Astrocyte (in vitro differentiated cells and primary cell): ENCODE measurements at regions not wholly inside any gene's neighbourhood (a gene's known extent, or its start where the extent isn't known, plus 50 kb on each side); places are given as distances from the start of the nearest gene placed in this dataset.
"Not testable (repeated sequence)": the region's sequence is repeated elsewhere in the genome, so short reads cannot be mapped to it uniquely, and the experiment has no call there.

Experiments used
- DNase-seq: peaks from one replicate; pipeline ENCODE4 v3.0.0-alpha.2; 2010; ENCODE audit warnings: low read depth
- FAIRE-seq: peaks from 2 replicates; lab custom pipeline; 2011; peaks lifted over from hg19 to GRCh38; lab: Jason Lieb, UNC
- H2AFZ ChIP-seq: 2 replicates; pipeline ENCODE4 v1.6.0; 2012; ENCODE audit warnings: low read depth, low read length, inconsistent platforms
- H3K27ac ChIP-seq: 2 replicates; pipeline ENCODE4 v1.5.1; 2011; ENCODE audit warnings: low read depth, low read length, inconsistent platforms
- H3K27me3 ChIP-seq: 2 replicates; pipeline ENCODE4 v1.6.0; 2011; ENCODE audit warnings: low read length, inconsistent platforms; ENCODE audit not compliant: insufficient read depth
- H3K36me3 ChIP-seq: 2 replicates; pipeline ENCODE4 v1.5.1; 2011; ENCODE audit warnings: low read length, inconsistent platforms; ENCODE audit not compliant: insufficient read depth
- H3K4me1 ChIP-seq: 2 replicates; pipeline ENCODE4 v1.5.1; 2011; ENCODE audit warnings: low read length, inconsistent platforms; ENCODE audit not compliant: insufficient read depth
- H3K4me2 ChIP-seq: 2 replicates; pipeline ENCODE4 v1.6.0; 2012; ENCODE audit warnings: low read length, inconsistent platforms
- H3K4me3 ChIP-seq: 2 replicates; pipeline ENCODE4 v1.5.1; 2011; ENCODE audit warnings: low read depth, mild to moderate bottlenecking, low read length, inconsistent platforms; ENCODE audit not compliant: insufficient read depth
- H3K79me2 ChIP-seq: 2 replicates; pipeline ENCODE4 v1.6.0; 2012; ENCODE audit warnings: mild to moderate bottlenecking, low read length, inconsistent platforms; ENCODE audit not compliant: insufficient read depth
- H3K9ac ChIP-seq: 2 replicates; pipeline ENCODE4 v1.6.0; 2012; ENCODE audit warnings: mild to moderate bottlenecking, low read length, inconsistent platforms
- H3K9me3 ChIP-seq: 2 replicates; pipeline ENCODE4 v1.5.1; 2012; ENCODE audit warnings: low read depth, mild to moderate bottlenecking, low read length, inconsistent platforms; ENCODE audit not compliant: insufficient read depth
- H4K20me1 ChIP-seq: 2 replicates; pipeline ENCODE4 v1.6.0; 2012; ENCODE audit warnings: low read length, inconsistent platforms; ENCODE audit not compliant: insufficient read depth
- H3K27ac Mint-ChIP-seq: one replicate; pipeline ENCODE4 v1.8.0; 2021; ENCODE audit warnings: mild to moderate bottlenecking, mixed read lengths; ENCODE audit not compliant: unreplicated experiment
- H3K27me3 Mint-ChIP-seq: one replicate; pipeline ENCODE4 v1.8.0; 2021; ENCODE audit warnings: low read depth, mixed read lengths; ENCODE audit not compliant: unreplicated experiment
- H3K36me3 Mint-ChIP-seq: one replicate; pipeline ENCODE4 v1.8.0; 2021; ENCODE audit warnings: low read depth, mixed read lengths; ENCODE audit not compliant: unreplicated experiment
- H3K4me1 Mint-ChIP-seq: one replicate; pipeline ENCODE4 v1.8.0; 2021; ENCODE audit warnings: low read depth, mixed read lengths; ENCODE audit not compliant: unreplicated experiment
- H3K4me3 Mint-ChIP-seq: one replicate; pipeline ENCODE4 v1.8.0; 2021; ENCODE audit warnings: mild to moderate bottlenecking, moderate library complexity, mixed read lengths; ENCODE audit not compliant: unreplicated experiment
- H3K9me3 Mint-ChIP-seq: one replicate; pipeline ENCODE4 v1.8.0; 2021; ENCODE audit warnings: mild to moderate bottlenecking, mixed read lengths; ENCODE audit not compliant: unreplicated experiment
- CTCF ChIP-seq: IDR thresholded peaks from 2 replicates; pipeline ENCODE4 v1.5.1; 2011; ENCODE audit warnings: low read depth, mild to moderate bottlenecking, inconsistent platforms, low read length, moderate library complexity; ENCODE audit not compliant: insufficient read depth
- EZH2 ChIP-seq: IDR thresholded peaks from 2 replicates; pipeline ENCODE4 v1.6.1; 2012; ENCODE audit warnings: mild to moderate bottlenecking, low read length, inconsistent platforms; ENCODE audit not compliant: insufficient read depth

DNA sequence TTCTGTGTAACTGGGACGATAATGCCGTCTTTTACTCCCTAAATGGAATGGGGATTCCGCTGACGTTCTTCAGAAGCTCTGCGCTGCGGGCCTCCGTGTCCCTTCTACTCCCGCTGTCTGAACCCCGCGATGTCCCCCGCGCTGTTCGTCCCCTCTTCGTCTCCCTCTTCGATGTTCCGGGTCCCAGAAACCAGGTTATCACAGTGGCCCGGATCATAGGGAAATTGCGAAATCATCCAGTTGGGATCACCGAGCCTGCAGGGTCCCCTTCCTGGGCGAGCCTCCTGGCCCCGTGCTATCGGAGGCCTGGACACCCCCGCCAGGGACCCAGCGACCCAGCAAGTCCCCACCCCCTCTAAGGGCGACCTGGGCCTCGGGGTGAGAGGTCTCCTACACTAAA lies 154.2 kb downstream of the PPIAL4G start:
- FAIRE-seq (no peak), DNase-seq (no peak)
- Mint-ChIP-seq H3K9me3 (peaks cover 10% of the 10 kb centered on the region), H3K27ac (no peak overlapping the region), H3K27me3 (peaks cover 7% of the 10 kb centered on the region), H3K4me3 (no peak overlapping the region), H3K4me1 (no peaks in the 10 kb centered on the region), H3K36me3 (no peaks in the 10 kb centered on the region)
- Histone ChIP-seq H2AFZ (no peak overlapping the region), H3K4me3 (no peak overlapping the region), H3K36me3 (no peaks in the 10 kb centered on the region), H3K4me2 (peak overlapping the region; percentile 62), H3K27me3 (peaks cover 14% of the 10 kb centered on the region), H3K27ac (no peak overlapping the region), H3K9ac (no peak overlapping the region), H3K9me3 (peaks cover 3% of the 10 kb centered on the region), H3K4me1 (peaks cover 3% of the 10 kb centered on the region), H4K20me1 (no peaks in the 10 kb centered on the region), H3K79me2 (no peaks in the 10 kb centered on the region)
- peak; percentile 35 for TF ChIP-seq EZH2
- no peak for TF ChIP-seq CTCF

- H4K20me1 ChIP-seq, H3K9me3 Mint-ChIP-seq, H3K4me1 ChIP-seq, H3K27me3 Mint-ChIP-seq, H3K36me3 Mint-ChIP-seq, H3K27ac ChIP-seq, H3K9ac ChIP-seq, H3K36me3 ChIP-seq, FAIRE-seq, H3K4me3 Mint-ChIP-seq, H3K4me1 Mint-ChIP-seq, H2AFZ ChIP-seq, DNase-seq, H3K27ac Mint-ChIP-seq, H3K9me3 ChIP-seq, H3K4me3 ChIP-seq, H3K4me2 ChIP-seq, H3K79me2 ChIP-seq: not testable (repeated sequence)
- H3K27me3 ChIP-seq: peaks cover 14% of the 10 kb centered on the region
Observed at GRCh38 chr1:148325031-148325430, 158.1 kb downstream of the PPIAL4G start.

DNA sequence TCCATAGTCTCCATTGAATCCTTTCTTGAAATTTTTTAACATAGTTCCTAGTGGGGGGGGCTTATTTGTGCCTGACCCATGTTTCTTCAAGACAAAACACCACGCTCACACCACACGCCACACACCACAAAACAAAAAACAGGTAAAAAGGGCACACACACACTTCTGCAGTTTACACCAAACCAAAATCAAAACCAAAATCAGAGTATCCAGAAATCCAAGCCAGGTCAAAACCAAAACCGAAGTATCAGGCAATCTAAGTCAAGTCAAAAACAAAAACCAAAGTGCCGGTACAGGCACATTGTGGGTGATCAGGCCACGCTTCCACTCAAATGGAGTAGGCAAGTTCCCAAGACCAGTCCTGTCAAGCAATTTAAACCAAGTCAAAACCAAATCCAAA lies 158.6 kb downstream of the PPIAL4G start:
- H3K36me3 Mint-ChIP-seq, H3K4me3 ChIP-seq, H3K4me3 Mint-ChIP-seq, H3K27ac Mint-ChIP-seq, H3K79me2 ChIP-seq, DNase-seq, H4K20me1 ChIP-seq, H3K4me1 Mint-ChIP-seq, H3K27me3 Mint-ChIP-seq, FAIRE-seq, H3K9me3 Mint-ChIP-seq, H3K27me3 ChIP-seq, H3K27ac ChIP-seq, H2AFZ ChIP-seq, H3K4me1 ChIP-seq, H3K9ac ChIP-seq, H3K4me2 ChIP-seq, H3K36me3 ChIP-seq, H3K9me3 ChIP-seq: not testable (repeated sequence)

GRCh38 chr1:148320079-148320478 lies 163.0 kb downstream of the PPIAL4G start:
- peak; percentile 37 for FAIRE-seq
- H3K79me2 ChIP-seq, H2AFZ ChIP-seq, DNase-seq, H3K27ac ChIP-seq, H3K9me3 Mint-ChIP-seq, H3K4me3 ChIP-seq, H3K27me3 ChIP-seq, H3K9ac ChIP-seq, H3K4me3 Mint-ChIP-seq, H3K4me2 ChIP-seq, H3K36me3 ChIP-seq, H3K4me1 Mint-ChIP-seq, H4K20me1 ChIP-seq, H3K36me3 Mint-ChIP-seq, H3K9me3 ChIP-seq, H3K27ac Mint-ChIP-seq: not testable (repeated sequence)
- peaks cover 35% of the 10 kb centered on the region for H3K27me3 Mint-ChIP-seq
- H3K4me1 ChIP-seq: peaks cover 12% of the 10 kb centered on the region
